ENCODE measurements at regions not wholly inside any gene's neighbourhood (a gene's known extent, or its start where the extent isn't known, plus 50 kb on each side); places are given as distances from the start of the nearest gene placed in this dataset.

- Mint-ChIP-seq H3K27ac (no peak overlapping the region), H3K36me3 (no peaks in the 10 kb centered on the region), H3K27me3 (ENCODE audit: low read depth) (peaks cover 5% of the 10 kb centered on the region), H3K4me1 (no peaks in the 10 kb centered on the region), H3K4me3 (no peak overlapping the region), H3K9me3 (peaks cover under 1% of the 10 kb centered on the region)
- DNase-seq (ENCODE audit: low spot score in 2 of 2, unreplicated experiment in 2 of 2): no peak
- TF ChIP-seq CTCF (IDR thresholded peaks at IDR 0.05; ENCODE audit: unreplicated experiment): no peak
Measured at GRCh38 chr6:170165471-170166117, 125.3 kb downstream of the DLL1 start.

- Mint-ChIP-seq H3K4me3 (no peak overlapping the region), H3K27ac (no peak overlapping the region), H3K36me3 (no peaks in the 10 kb centered on the region), H3K9me3 (no peaks in the 10 kb centered on the region), H3K4me1 (no peaks in the 10 kb centered on the region), H3K27me3 (ENCODE audit: low read depth) (peaks cover 5% of the 10 kb centered on the region)
- DNase-seq (ENCODE audit: low spot score in 2 of 2, unreplicated experiment in 2 of 2): no peak
- no peak for TF ChIP-seq CTCF (IDR thresholded peaks at IDR 0.05; ENCODE audit: unreplicated experiment)
Measured at GRCh38 chr6:170165085-170165470, 125.8 kb downstream of the DLL1 start.

GRCh38 chr6:170164271-170164900 is 126.5 kb downstream of the DLL1 start:
- Mint-ChIP-seq H3K27ac (no peak overlapping the region), H3K4me1 (no peaks in the 10 kb centered on the region), H3K9me3 (no peaks in the 10 kb centered on the region), H3K27me3 (ENCODE audit: low read depth) (peaks cover 5% of the 10 kb centered on the region), H3K36me3 (no peaks in the 10 kb centered on the region), H3K4me3 (no peak overlapping the region)
- TF ChIP-seq CTCF (IDR thresholded peaks at IDR 0.05; ENCODE audit: unreplicated experiment): no peak
- no peak for DNase-seq (ENCODE audit: low spot score in 2 of 2, unreplicated experiment in 2 of 2)

- TF ChIP-seq CTCF (IDR thresholded peaks at IDR 0.05; ENCODE audit: unreplicated experiment): no peak
- DNase-seq (ENCODE audit: low spot score in 2 of 2, unreplicated experiment in 2 of 2): no peak
- H3K9me3 Mint-ChIP-seq: no peaks in the 10 kb centered on the region
- H3K36me3 Mint-ChIP-seq: no peaks in the 10 kb centered on the region
- H3K4me3 Mint-ChIP-seq: no peak overlapping the region
- no peaks in the 10 kb centered on the region for H3K4me1 Mint-ChIP-seq
- peaks cover 5% of the 10 kb centered on the region for H3K27me3 Mint-ChIP-seq (ENCODE audit: low read depth)
- H3K27ac Mint-ChIP-seq: no peak overlapping the region
Measured at GRCh38 chr6:170163405-170164170, 127.3 kb downstream of the DLL1 start.

- Mint-ChIP-seq H3K9me3 (no peaks in the 10 kb centered on the region), H3K27me3 (ENCODE audit: low read depth) (peaks cover 5% of the 10 kb centered on the region), H3K4me1 (no peaks in the 10 kb centered on the region), H3K27ac (no peak overlapping the region), H3K36me3 (no peaks in the 10 kb centered on the region), H3K4me3 (no peak overlapping the region)
- no peak for TF ChIP-seq CTCF (IDR thresholded peaks at IDR 0.05; ENCODE audit: unreplicated experiment)
- DNase-seq (ENCODE audit: low spot score in 2 of 2, unreplicated experiment in 2 of 2): no peak
Measured at GRCh38 chr6:170162775-170163404, 128.0 kb downstream of the DLL1 start.
